ENCODE measurements at regions not wholly inside any gene's neighbourhood (a gene's known extent, or its start where the extent isn't known, plus 50 kb on each side); places are given as distances from the start of the nearest gene placed in this dataset.

DNA sequence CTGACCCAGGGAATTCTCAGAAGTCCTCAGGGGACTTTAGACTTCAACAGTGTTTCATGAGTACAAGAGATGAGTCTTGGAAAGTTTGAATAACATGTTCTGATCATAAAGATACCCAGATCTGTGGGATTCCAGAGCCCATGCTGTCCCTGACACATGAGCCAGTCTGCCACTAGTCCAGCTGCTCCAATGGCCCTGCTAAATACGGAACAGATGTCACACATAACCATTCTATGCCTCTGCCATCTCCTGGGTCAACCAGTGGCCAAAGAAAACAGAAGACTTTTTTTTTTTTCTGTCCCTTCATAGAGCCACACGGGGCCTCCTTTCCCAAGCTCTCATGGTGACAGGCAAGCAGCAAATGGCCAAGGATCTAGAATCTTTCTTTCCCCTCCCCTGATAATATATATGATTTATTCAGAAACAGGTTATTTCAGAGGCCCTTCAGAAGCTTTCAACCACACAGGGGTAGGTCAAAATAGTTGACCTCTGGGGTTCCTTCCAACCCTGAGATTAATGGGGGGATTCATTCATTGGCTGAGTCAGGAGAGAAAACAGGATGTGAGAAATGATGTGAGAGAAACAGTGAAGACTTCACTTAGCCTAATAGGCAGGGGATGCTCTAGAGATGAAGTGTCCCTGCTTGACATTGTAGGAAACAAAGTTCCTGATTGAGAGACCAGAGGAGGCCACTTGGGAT is 367.7 kb downstream of the CDK5RAP2 start:
- TF ChIP-seq, protein P1, sequence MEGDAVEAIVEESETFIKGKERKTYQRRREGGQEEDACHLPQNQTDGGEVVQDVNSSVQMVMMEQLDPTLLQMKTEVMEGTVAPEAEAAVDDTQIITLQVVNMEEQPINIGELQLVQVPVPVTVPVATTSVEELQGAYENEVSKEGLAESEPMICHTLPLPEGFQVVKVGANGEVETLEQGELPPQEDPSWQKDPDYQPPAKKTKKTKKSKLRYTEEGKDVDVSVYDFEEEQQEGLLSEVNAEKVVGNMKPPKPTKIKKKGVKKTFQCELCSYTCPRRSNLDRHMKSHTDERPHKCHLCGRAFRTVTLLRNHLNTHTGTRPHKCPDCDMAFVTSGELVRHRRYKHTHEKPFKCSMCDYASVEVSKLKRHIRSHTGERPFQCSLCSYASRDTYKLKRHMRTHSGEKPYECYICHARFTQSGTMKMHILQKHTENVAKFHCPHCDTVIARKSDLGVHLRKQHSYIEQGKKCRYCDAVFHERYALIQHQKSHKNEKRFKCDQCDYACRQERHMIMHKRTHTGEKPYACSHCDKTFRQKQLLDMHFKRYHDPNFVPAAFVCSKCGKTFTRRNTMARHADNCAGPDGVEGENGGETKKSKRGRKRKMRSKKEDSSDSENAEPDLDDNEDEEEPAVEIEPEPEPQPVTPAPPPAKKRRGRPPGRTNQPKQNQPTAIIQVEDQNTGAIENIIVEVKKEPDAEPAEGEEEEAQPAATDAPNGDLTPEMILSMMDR (IDR thresholded peaks at IDR 0.05 in 2 of 3, conservative IDR thresholded peaks at IDR 0.05 in 1 of 3; ENCODE audit: borderline replicate concordance in 1 of 3, insufficient read depth in 1 of 3, low read depth in 2 of 3, low read length in 2 of 3): no peak
- no peak for TF ChIP-seq POLR2A (IDR thresholded peaks at IDR 0.05; ENCODE audit: borderline replicate concordance, extremely low read depth, insufficient read depth, insufficient read length)

All from HCT116 (cell line).